Heart left ventricle (tissue), 13 donors: ENCODE measurements at regions not wholly inside any gene's neighbourhood (a gene's known extent, or its start where the extent isn't known, plus 50 kb on each side); places are given as distances from the start of the nearest gene placed in this dataset.

ENCODE experiments used
- CTCF ChIP-seq, 12 donors: fragments of 200-600 bp; sonication (generic) in 4 of 12; IDR thresholded peaks; one replicate each; pipeline versions ENCODE4 v1.5.0 to v1.8.0; 2018 to 2022; ENCODE audit warnings: antibody characterized with exemption in 12 of 12, mild to moderate bottlenecking in 5 of 12
- POLR2A ChIP-seq, 2 donors: fragments of 450-650 bp; IDR thresholded peaks; one replicate each; pipeline ENCODE4 v1.6.1; 2017; ENCODE audit warnings: antibody characterized with exemption in 2 of 2, mild to moderate bottlenecking in 2 of 2, moderate library complexity in 2 of 2
- donor health status: ischemic (EF 13 %, LVEDD 7.1; RV severe dilation, severe dysfunction).
- donor health status: DM: no; HTN: yes; CAD: no.
- donor health status: DM: no; HTN: no; CAD: no.
- donor health status: ischemic (EF 25% LVEDD 6.9; RV normal size, moderate dysfunction).
- donor health status: ischemic (EF 25% LVEDD 5.7; RV mildly dilated, moderate dysfunction).
- donor health status: ischemic (EF 35%, LVEDD 5.7; RV mildly dilated, moderate dysfunction).
- donor health status: nonischemic (EF 11% LVEDD 7.7; RV severe dilation, severe dysfunction).
- donor health status: DM: yes; HTN: yes; CAD: no.
- donor health status: PGD.
- donor health status: ischemic (EF 29% LVEDD 5.4; RV normal size, mild dysfunction).
- donor health status: nonischemic (EF 23%, LVEDD 6.1; RV moderate dilation, normal function).

DNA sequence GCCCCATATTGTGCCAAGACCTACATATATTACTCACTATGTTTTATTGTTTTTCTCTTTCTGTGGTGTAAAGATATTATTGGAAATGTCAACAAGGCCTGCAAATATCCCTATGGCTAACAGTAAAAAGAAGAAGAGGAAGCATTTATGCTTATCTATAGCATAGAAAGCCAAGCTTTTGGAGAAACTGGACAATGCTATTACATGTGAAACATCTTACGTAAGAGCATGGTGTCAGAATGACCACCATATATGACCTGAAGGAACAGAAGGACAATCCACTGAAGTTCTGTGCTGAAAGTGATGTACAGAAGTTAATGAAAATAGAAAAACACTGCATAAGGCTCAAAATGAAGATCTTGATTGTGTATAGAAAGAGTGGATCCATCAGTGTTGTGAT lies 145.2 kb downstream of the KCTD12 start:
- TF ChIP-seq CTCF (IDR thresholded peaks at IDR 0.05), result no peak
- no peak for TF ChIP-seq POLR2A (IDR thresholded peaks at IDR 0.05)
